DMS 273 (cell line): ENCODE measurements at regions not wholly inside any gene's neighbourhood (a gene's known extent, or its start where the extent isn't known, plus 50 kb on each side); places are given as distances from the start of the nearest gene placed in this dataset.
"Not testable (repeated sequence)": the region's sequence is repeated elsewhere in the genome, so short reads cannot be mapped to it uniquely, and the experiment has no call there.

Experiments
- DNase-seq: peaks from one replicate; lab custom pipeline; 2025; ENCODE audit not compliant: unreplicated experiment; lab: John Stamatoyannopoulos, UW

- peak; percentile 92 for DNase-seq
Observed at GRCh38 chr5:36739751-36740221, 133.4 kb downstream of the SLC1A3 start.

- peak; percentile 79 for DNase-seq
Observed at GRCh38 chr5:36740259-36740898, 134.0 kb downstream of the SLC1A3 start.

- DNase-seq: no peak
Observed at GRCh38 chr5:36741128-36741527, 134.7 kb downstream of the SLC1A3 start.

GRCh38 chr5:36743891-36744772 lies 132.4 kb upstream of the NIPBL start:
- DNase-seq: peak; percentile 96

- peak; percentile 95 for DNase-seq
Observed at GRCh38 chr5:36744773-36745589, 131.6 kb upstream of the NIPBL start.

GRCh38 chr5:36747794-36748193 lies 128.8 kb upstream of the NIPBL start:
- DNase-seq: not testable (repeated sequence)

GRCh38 chr5:36751886-36752285 lies 124.7 kb upstream of the NIPBL start:
- DNase-seq: peak; percentile 38

GRCh38 chr5:36755342-36755741 lies 121.2 kb upstream of the NIPBL start:
- no peak for DNase-seq

GRCh38 chr5:36755920-36756488 lies 120.6 kb upstream of the NIPBL start:
- DNase-seq: no peak

- no peak for DNase-seq
Observed at GRCh38 chr5:36756848-36757247, 119.7 kb upstream of the NIPBL start.

- DNase-seq: no peak
Observed at GRCh38 chr5:36759117-36759516, 117.5 kb upstream of the NIPBL start.

GRCh38 chr5:36763454-36763853 lies 113.1 kb upstream of the NIPBL start:
- no peak for DNase-seq

GRCh38 chr5:36765876-36766275 lies 110.7 kb upstream of the NIPBL start:
- DNase-seq: no peak

GRCh38 chr5:36766981-36767380 lies 109.6 kb upstream of the NIPBL start:
- no peak for DNase-seq

GRCh38 chr5:36768450-36768849 lies 108.1 kb upstream of the NIPBL start:
- DNase-seq: no peak

- DNase-seq: no peak
Observed at GRCh38 chr5:36769129-36769770, 107.3 kb upstream of the NIPBL start.

- no peak for DNase-seq
Observed at GRCh38 chr5:36770125-36770524, 106.4 kb upstream of the NIPBL start.

- peak; percentile 49 for DNase-seq
Observed at GRCh38 chr5:36772276-36773140, 104.1 kb upstream of the NIPBL start.

- DNase-seq: peak; percentile 73
Observed at GRCh38 chr5:36777105-36777757, 99.3 kb upstream of the NIPBL start.
